CD4-positive, alpha-beta T cell treated with Interleukin-4 for 4 hours (primary cell): ENCODE measurements at regions not wholly inside any gene's neighbourhood (a gene's known extent, or its start where the extent isn't known, plus 50 kb on each side); places are given as distances from the start of the nearest gene placed in this dataset.
"Not testable (repeated sequence)": the region's sequence is repeated elsewhere in the genome, so short reads cannot be mapped to it uniquely, and the experiment has no call there.

Source experiments
- DNase-seq: peaks from one replicate; pipeline ENCODE4 v3.0.0-alpha.2; 2020

DNA sequence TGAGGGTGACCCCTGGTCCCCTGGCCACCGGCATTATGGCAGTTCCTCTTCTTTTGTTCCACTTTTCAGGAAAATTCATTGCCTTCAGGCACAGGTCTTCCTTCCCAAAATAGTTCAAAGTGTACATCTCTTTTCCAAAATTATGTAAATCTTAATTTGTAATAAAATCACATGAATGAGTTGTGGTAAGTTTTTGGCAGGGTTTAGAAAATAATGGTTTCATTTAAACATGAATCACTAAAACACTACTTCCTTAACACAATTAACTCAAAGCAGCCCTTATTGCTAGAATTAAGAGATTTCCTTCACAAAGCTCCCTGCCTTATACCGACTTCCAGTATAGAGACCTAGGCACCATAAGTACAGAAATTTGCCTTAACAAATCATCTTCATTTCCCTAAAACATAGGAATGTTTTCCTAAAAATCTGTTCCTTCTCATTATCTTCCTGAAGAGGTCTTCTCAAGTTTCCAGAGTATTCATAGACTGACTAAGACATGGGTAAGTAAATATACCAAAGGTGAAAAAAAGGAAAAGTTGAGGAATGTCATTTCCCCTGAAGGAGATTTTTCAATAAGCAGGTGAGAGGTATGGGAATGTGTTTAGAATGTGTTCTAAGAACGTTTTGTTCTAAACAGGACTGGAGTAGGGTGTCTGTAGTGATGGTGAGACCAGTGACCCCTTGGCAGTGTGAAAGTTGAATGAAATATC, 148.2 kb upstream of the CITED2 start:
- DNase-seq = no peak

DNA sequence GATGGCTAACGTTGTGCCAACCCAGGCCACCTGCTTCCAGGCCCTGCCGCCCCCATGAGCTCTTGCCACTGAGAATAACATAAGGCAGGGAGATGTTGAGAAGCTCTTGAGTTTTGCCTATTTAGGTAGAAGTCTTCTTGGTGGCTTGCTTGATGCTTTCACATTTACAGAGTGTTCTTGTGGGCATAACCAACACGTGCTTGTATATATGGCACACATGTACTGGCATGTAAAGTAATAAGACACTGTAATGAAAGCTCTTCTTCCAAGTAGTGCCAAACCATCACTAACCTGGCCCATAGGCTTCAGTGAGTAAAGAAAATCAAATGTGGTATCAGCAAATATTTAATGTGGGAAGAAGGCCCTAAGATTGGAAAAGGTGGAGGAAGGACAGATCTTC, 146.9 kb upstream of the CITED2 start:
- DNase-seq = no peak

DNA sequence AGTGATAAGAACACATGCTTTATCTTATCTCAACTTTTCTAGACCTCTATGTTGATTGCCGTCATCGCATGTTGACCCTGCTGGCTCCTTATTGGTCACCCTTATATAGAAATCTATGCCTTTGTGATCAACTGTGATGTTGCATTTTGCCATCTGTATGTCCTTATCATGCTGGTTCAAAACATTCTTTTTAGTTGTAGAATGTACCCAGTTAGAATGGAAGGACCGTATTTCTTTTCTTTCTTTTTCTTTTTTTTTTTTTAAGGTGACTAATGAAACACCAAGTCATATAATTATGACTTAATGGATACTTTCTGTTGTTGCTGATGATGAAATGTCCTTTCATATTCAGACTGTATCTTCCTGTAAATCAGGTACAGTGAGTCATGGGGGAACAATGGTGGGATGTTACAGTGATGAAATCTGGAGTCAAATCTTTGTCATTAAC, 145.9 kb upstream of the CITED2 start:
- DNase-seq = no peak

- no peak for DNase-seq
Observed at GRCh38 chr6:139519571-139520031, 145.2 kb upstream of the CITED2 start.

GRCh38 chr6:139519097-139519496, 144.6 kb upstream of the CITED2 start:
- no peak for DNase-seq

GRCh38 chr6:139518556-139519091, 144.2 kb upstream of the CITED2 start:
- DNase-seq = no peak

- DNase-seq = not testable (repeated sequence)
Observed at GRCh38 chr6:139517998-139518555, 143.6 kb upstream of the CITED2 start.

DNA sequence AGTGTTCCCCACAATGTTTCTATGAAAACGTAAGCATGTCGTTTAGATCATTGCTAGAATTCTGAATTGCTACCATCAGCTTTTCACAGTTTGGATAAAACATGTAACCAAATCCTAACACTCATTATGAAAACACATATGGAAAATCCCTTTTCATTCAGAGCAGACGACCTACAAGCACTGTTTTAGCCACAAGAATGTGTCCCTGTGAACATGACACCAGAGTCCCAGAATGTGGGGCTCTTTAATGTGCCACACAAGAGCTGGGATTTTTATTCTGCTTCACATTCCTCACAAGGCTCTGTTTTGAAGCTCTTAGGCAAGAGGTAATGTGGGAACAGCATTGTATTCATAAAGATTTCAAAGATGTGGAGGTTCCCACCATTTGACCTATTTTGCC, 141.1 kb upstream of the CITED2 start:
- DNase-seq = no peak

- no peak for DNase-seq
Observed at GRCh38 chr6:139514819-139515218, 140.4 kb upstream of the CITED2 start.

- no peak for DNase-seq
Observed at GRCh38 chr6:139510040-139510790, 135.8 kb upstream of the CITED2 start.

DNA sequence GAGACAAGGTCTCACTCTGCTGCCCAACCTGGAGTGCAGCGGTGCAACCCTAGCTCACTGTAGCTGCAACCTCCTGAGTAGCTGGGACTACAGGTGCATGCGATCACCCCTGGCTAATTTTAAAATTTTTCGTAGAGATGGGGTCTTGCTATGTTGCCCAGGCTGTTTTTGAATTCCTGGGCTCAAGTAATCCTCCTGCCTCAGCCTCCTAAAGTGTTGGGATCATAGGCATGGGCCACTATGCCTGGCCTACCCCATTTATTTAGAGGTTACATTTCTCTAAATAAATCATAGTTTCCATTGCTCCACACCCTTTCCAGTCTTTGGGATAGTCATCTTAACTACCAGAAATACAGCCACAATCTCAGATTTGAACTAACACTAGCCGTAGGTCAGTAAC, 134.7 kb upstream of the CITED2 start:
- no peak for DNase-seq

- DNase-seq = no peak
Observed at GRCh38 chr6:139508576-139508975, 134.1 kb upstream of the CITED2 start.

DNA sequence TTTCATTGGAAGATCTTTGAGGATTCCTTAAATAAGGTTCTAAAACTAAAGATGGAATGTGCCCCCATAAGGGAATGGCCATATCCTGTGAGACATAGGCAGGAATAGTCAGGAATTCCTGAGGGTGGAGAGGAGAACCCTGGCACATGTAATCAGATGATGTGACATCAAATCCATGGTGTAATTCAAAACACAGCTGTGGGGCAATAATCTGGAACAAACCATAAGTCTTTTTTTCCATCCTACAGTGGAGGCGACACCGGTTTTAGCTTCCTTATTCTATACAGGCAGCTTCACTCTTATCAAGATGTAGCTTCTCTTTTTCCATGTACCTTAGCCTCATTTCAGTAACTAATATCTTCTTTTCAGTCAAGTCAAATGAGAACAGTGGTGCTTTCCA, 133.6 kb upstream of the CITED2 start:
- no peak for DNase-seq

GRCh38 chr6:139500977-139501376, 126.5 kb upstream of the CITED2 start:
- DNase-seq = no peak

DNA sequence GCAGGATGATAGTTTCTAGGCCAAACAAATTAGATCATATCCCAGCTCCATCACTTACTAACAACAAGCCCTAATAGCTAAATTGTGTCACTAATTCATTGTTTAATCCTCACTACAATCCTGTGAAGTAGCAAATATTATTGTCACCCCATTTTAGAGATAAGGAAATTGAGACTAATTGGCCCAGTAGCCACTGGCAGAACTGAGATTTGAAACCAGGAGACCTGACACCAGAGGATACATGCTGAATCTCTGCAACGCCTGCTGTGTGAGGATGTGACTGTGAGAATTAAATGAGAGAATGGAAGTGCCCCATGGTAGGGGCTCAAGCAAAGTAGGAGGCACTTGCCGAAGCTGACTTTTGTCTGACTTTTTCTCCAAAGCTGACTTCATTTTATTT, 124.3 kb upstream of the CITED2 start:
- no peak for DNase-seq

DNA sequence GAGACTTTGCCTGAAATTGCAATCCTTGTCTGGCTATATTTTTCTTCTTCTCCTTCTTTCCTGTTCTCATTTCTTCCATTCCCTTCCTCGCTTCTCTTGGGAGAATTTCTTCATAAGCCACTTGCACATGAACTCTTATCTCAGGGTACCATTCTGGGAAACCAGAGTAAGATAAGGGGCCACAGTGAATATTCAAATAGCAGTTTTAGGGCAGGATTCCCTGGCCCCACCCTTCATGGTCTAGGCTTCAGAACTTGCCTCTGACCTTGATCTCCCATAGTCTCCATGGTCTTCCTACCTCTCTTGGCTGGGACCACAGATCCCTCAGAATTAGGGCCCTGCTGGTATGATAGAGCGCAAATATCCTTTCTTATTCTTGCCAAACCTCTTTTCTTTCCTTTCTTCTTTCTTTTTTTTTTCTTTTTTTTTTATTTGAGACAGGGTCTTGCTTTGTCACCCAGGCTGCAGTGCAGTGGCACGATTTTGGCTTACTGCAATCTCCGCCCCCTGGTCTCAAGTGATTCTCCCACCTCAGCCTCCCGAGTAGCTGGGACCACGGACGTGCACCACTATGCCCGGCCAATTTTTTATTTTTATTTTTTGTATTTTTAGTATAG, 123.0 kb upstream of the CITED2 start:
- DNase-seq = no peak

DNA sequence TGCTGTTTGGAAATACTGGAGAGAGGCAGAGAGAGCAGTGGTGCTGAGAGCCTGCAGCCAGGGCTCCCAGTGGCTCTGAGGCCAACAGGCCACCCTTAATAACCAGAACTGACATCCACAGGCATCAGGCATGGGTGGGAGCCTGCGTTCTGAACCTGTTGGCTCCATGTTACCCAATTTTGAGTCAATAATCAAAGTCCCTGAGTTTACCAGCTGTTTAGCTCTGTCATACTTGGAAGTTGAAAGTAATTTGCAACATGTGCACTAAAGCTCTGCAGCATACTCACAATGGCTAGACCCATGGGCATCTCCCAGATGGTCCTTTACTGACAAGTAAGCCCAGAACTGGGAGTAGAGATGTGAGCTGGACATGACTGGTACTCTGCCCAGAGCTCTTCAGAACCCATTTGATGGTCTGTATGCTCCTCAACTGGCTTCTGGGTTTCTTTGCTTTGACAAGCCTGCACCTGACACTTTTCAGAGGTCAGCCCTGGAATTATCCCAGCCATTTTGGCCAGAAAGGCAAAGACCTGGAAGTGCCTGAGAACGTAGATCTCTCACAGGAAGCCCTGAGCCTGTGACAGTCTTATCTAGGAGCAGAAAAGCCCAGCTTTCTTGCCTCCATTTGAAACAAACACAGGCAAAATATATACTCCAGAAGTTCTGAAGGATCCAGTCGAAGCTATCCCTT, 122.4 kb upstream of the CITED2 start:
- no peak for DNase-seq

DNA sequence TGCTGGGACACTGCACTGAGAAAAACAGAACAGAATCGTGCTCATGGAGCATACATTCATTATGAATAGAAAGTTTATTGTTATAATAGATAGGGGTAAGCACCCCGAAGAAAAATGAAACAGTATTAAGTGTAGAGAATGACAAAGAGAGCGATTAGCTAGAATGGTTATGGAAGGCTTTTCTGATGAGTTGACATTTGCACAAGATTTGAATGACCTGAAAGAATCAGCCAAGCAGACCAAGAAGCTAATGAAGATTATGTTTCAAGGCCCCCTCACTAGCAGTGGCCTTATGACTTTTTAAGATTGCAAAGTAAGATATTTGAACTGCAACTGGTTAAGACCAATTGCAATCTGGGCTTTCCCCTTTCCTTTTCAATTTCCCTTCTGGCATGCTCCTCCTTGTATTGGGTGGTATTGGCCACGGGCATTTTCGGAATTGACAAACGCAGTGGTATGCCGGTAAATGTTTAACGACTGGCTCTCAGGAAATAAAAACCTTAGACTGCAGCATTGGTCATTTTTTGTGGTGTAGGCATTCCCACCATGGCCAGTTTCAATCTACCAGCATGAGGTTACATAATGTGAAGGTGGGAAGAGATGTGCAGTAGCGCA, 120.0 kb upstream of the CITED2 start:
- DNase-seq = no peak

DNA sequence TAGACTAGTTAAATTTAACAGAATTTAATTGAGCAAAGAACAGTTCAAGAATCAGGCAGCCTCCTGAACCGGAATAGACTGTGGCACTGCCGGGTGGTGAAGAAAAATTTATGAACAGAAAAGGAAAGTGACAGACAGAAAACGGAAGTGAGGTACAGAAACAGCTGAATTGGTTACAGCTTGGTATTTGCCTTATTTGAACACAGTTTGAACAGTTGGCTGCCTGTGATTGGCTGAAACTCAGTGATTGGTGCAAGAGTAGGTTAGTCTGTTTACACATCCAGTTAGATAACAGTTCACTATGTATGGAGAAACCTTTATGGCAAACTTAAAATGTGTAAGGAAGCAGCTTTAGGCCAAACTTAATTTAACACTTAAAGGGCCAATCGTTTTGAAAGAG, 116.0 kb upstream of the CITED2 start:
- DNase-seq = peak; percentile 53

DNA sequence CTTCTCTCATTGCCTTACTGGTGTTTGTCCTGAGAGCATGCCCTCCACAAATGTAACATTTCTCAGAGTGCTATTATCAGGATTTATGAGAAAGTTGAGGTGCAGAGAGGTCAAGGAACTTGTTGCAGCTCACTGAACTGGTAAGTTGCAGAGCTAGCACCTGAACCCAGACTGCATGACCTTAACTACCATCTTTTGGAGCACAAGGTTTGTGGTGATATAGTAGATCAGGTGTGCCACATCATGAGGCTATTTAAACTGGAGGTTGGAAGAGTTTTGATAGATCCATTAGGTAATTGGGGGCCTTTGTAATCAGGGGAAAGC, 112.0 kb upstream of the CITED2 start:
- no peak for DNase-seq

- DNase-seq = no peak
Observed at GRCh38 chr6:139485742-139486475, 111.5 kb upstream of the CITED2 start.

GRCh38 chr6:139485185-139485584, 110.7 kb upstream of the CITED2 start:
- DNase-seq = no peak
